IPS-20b (cell line): ENCODE measurements at regions not wholly inside any gene's neighbourhood (a gene's known extent, or its start where the extent isn't known, plus 50 kb on each side); places are given as distances from the start of the nearest gene placed in this dataset.

ENCODE experiments used
- H3K27ac ChIP-seq: one replicate; pipeline ENCODE4 v1.5.1; 2013; ENCODE audit warnings: low read length
- H3K27me3 ChIP-seq: 2 replicates; pipeline ENCODE4 v1.6.1; 2013; ENCODE audit warnings: mild to moderate bottlenecking, low read length, inconsistent platforms; ENCODE audit not compliant: insufficient read depth
- H3K36me3 ChIP-seq: 2 replicates; pipeline ENCODE4 v1.6.1; 2013; ENCODE audit warnings: low read depth, mild to moderate bottlenecking, inconsistent platforms, low read length, moderate library complexity; ENCODE audit not compliant: insufficient read depth
- H3K4me1 ChIP-seq: 2 replicates; pipeline ENCODE4 v1.6.1; 2013; ENCODE audit warnings: mild to moderate bottlenecking, control low read depth, inconsistent platforms, low read length, moderate library complexity; ENCODE audit not compliant: insufficient read depth
- H3K4me3 ChIP-seq: 2 replicates; pipeline ENCODE4 v1.5.1; 2013; ENCODE audit warnings: mild to moderate bottlenecking, low read length, inconsistent platforms
- H3K9ac ChIP-seq: 2 replicates; pipeline ENCODE4 v1.6.1; 2013; ENCODE audit warnings: low read depth, mild to moderate bottlenecking, inconsistent platforms, low read length, moderate library complexity
- H3K9me3 ChIP-seq: 2 replicates; pipeline ENCODE4 v1.6.1; 2013; ENCODE audit warnings: mild to moderate bottlenecking, low read depth, low read length, inconsistent platforms; ENCODE audit not compliant: insufficient read depth

- H3K27me3 ChIP-seq = no peaks in the 10 kb centered on the region
- H3K36me3 ChIP-seq = no peaks in the 10 kb centered on the region
- no peak overlapping the region for H3K4me3 ChIP-seq
- no peaks in the 10 kb centered on the region for H3K4me1 ChIP-seq
- H3K27ac ChIP-seq = no peak overlapping the region
- no peak overlapping the region for H3K9ac ChIP-seq
- no peaks in the 10 kb centered on the region for H3K9me3 ChIP-seq
Observed at GRCh38 chr10:61545170-61545569, 92.0 kb upstream of the TMEM26 start.

DNA sequence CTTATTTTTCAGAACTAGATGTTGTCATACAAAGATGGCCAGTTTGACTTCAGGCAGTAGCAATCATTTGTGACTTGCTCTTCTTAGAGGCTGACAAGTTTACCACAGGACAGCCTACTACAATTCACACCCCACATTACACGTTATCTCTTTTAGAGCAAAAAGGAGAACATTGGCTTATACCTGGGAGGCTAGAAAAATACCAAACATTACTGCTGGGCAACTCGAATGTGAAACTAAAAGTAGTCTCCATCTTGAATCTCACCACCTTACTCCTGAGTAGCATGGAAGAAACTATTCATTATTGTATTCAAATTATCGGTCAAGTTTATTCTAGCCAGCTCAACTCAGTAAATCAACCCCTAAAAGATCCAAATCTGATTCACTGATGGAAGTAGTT is 90.7 kb upstream of the TMEM26 start:
- no peaks in the 10 kb centered on the region for H3K27me3 ChIP-seq
- H3K36me3 ChIP-seq = no peaks in the 10 kb centered on the region
- no peaks in the 10 kb centered on the region for H3K4me1 ChIP-seq
- no peak overlapping the region for H3K4me3 ChIP-seq
- H3K9me3 ChIP-seq = no peaks in the 10 kb centered on the region
- no peak overlapping the region for H3K9ac ChIP-seq
- no peak overlapping the region for H3K27ac ChIP-seq

- no peaks in the 10 kb centered on the region for H3K9me3 ChIP-seq
- no peak overlapping the region for H3K27ac ChIP-seq
- H3K9ac ChIP-seq = no peak overlapping the region
- H3K4me1 ChIP-seq = no peaks in the 10 kb centered on the region
- H3K36me3 ChIP-seq = no peaks in the 10 kb centered on the region
- no peaks in the 10 kb centered on the region for H3K27me3 ChIP-seq
- H3K4me3 ChIP-seq = no peak overlapping the region
Observed at GRCh38 chr10:61542596-61542995, 89.4 kb upstream of the TMEM26 start.

- H3K4me3 ChIP-seq = no peak overlapping the region
- H3K27ac ChIP-seq = no peak overlapping the region
- no peaks in the 10 kb centered on the region for H3K36me3 ChIP-seq
- no peaks in the 10 kb centered on the region for H3K4me1 ChIP-seq
- H3K9me3 ChIP-seq = no peaks in the 10 kb centered on the region
- no peaks in the 10 kb centered on the region for H3K27me3 ChIP-seq
- H3K9ac ChIP-seq = no peak overlapping the region
Observed at GRCh38 chr10:61541960-61542359, 88.8 kb upstream of the TMEM26 start.

GRCh38 chr10:61539876-61540275 is 86.7 kb upstream of the TMEM26 start:
- H3K36me3 ChIP-seq = no peaks in the 10 kb centered on the region
- no peak overlapping the region for H3K9ac ChIP-seq
- H3K27ac ChIP-seq = no peak overlapping the region
- H3K9me3 ChIP-seq = no peaks in the 10 kb centered on the region
- no peaks in the 10 kb centered on the region for H3K4me1 ChIP-seq
- H3K27me3 ChIP-seq = no peaks in the 10 kb centered on the region
- H3K4me3 ChIP-seq = no peak overlapping the region

- no peaks in the 10 kb centered on the region for H3K4me1 ChIP-seq
- H3K9ac ChIP-seq = no peak overlapping the region
- H3K36me3 ChIP-seq = no peaks in the 10 kb centered on the region
- no peaks in the 10 kb centered on the region for H3K27me3 ChIP-seq
- no peaks in the 10 kb centered on the region for H3K9me3 ChIP-seq
- no peak overlapping the region for H3K4me3 ChIP-seq
- H3K27ac ChIP-seq = no peak overlapping the region
Observed at GRCh38 chr10:61529208-61529607, 76.0 kb upstream of the TMEM26 start.

- Histone ChIP-seq H3K4me3 (no peak overlapping the region), H3K4me1 (no peaks in the 10 kb centered on the region), H3K27me3 (no peaks in the 10 kb centered on the region), H3K27ac (no peak overlapping the region), H3K9me3 (no peaks in the 10 kb centered on the region), H3K9ac (no peak overlapping the region), H3K36me3 (no peaks in the 10 kb centered on the region)
Observed at GRCh38 chr10:61503051-61503450, 49.9 kb upstream of the TMEM26 start.
